Lung (tissue), 11 donors: ENCODE measurements at regions not wholly inside any gene's neighbourhood (a gene's known extent, or its start where the extent isn't known, plus 50 kb on each side); places are given as distances from the start of the nearest gene placed in this dataset.

Experiments used
- ATAC-seq: fragments of 200-7000 bp; cut with Tn5 transposase; one replicate; pipeline ENCODE4 v1.9.1; 2020; ENCODE audit warnings: moderate number of reproducible peaks; ENCODE audit not compliant: insufficient read depth, low FRiP score
- DNase-seq, 3 donors: peaks; one replicate each; pipeline ENCODE4 v3.0.0-alpha.2; 2013 to 2017
- H3K27ac ChIP-seq, 2 donors: one replicate each; pipeline ENCODE4 v1.5.1; 2013; ENCODE audit warnings: mild to moderate bottlenecking in 2 of 2, moderate library complexity in 2 of 2, control low read depth in 1 of 2, inconsistent platforms in 1 of 2, low read depth in 1 of 2, low read length in 1 of 2
- H3K27me3 ChIP-seq, 3 donors: one replicate each; pipeline ENCODE4 v1.5.1; 2013; ENCODE audit warnings: low read length in 2 of 3; ENCODE audit not compliant: control insufficient read depth in 3 of 3, insufficient read depth in 3 of 3
- H3K36me3 ChIP-seq, 4 donors: one replicate each; pipeline ENCODE4 v1.5.1; 2013; ENCODE audit warnings: low read length in 4 of 4, mild to moderate bottlenecking in 1 of 4, moderate library complexity in 1 of 4; ENCODE audit not compliant: control insufficient read depth in 4 of 4, insufficient read depth in 4 of 4
- H3K4me1 ChIP-seq, 5 donors: one replicate each; pipeline ENCODE4 v1.5.1; 2013; ENCODE audit warnings: low read length in 5 of 5, mild to moderate bottlenecking in 2 of 5, moderate library complexity in 1 of 5; ENCODE audit not compliant: control insufficient read depth in 5 of 5, insufficient read depth in 5 of 5
- H3K4me3 ChIP-seq: one replicate; pipeline ENCODE4 v1.5.1; 2013; ENCODE audit warnings: mild to moderate bottlenecking, control low read depth, moderate library complexity
- H3K9ac ChIP-seq, 2 donors: one replicate each; pipeline ENCODE4 v1.5.1; 2013; ENCODE audit warnings: low read length in 2 of 2, control low read depth in 1 of 2; ENCODE audit not compliant: insufficient read depth in 1 of 2
- H3K9me3 ChIP-seq, 4 donors: one replicate each; pipeline ENCODE4 v1.5.1; 2013; ENCODE audit warnings: low read length in 3 of 4, mild to moderate bottlenecking in 1 of 4, moderate library complexity in 1 of 4; ENCODE audit not compliant: control insufficient read depth in 4 of 4, insufficient read depth in 3 of 4
- CTCF ChIP-seq: IDR thresholded peaks from 2 replicates; pipeline ENCODE4 v1.5.1; 2012; ENCODE audit warnings: mild to moderate bottlenecking; ENCODE audit errors: control extremely low read depth, extremely low read depth
- WGBS, 2 donors: extraction: QIAGEN DNeasy Blood & Tissue Kit; methylation state at CpG; one replicate each; pipeline ENCODE4 v1.1.7; 2013; 5-methylcytosine and 5-hydroxymethylcytosine counted together
- donor health status: control.
- donor health status: control.
- donor health status: Bipolar disorder and iron deficiency.
- donor health status: healthy.
- donor health status: DM: yes; HTN: yes; CAD: no.

GRCh38 chr1:102699524-102699923 lies 408.8 kb downstream of the COL11A1 start:
- DNase-seq (no peak), ATAC-seq (no peak)
- H3K4me1 ChIP-seq, result no peaks in the 10 kb centered on the region
- no peaks in the 10 kb centered on the region for H3K9me3 ChIP-seq
- no peaks in the 10 kb centered on the region for H3K27me3 ChIP-seq
- H3K36me3 ChIP-seq, result no peaks in the 10 kb centered on the region
- no peak overlapping the region for H3K9ac ChIP-seq
- no peak overlapping the region for H3K27ac ChIP-seq
- H3K4me3 ChIP-seq, result no peak overlapping the region
- WGBS, 2 donors, result 76 to 78% methylated on average over 1 of the region's 1 CpG
- no peak for TF ChIP-seq CTCF

GRCh38 chr1:102693345-102693744 lies 415.0 kb downstream of the COL11A1 start:
- DNase-seq, result no peak
- ATAC-seq, result no peak
- H3K4me1 ChIP-seq, result no peaks in the 10 kb centered on the region
- H3K9me3 ChIP-seq, result peaks cover 0 to 3% (median 0%) of the 10 kb centered on the region in 4 donors
- no peaks in the 10 kb centered on the region for H3K36me3 ChIP-seq
- H3K27me3 ChIP-seq, result no peaks in the 10 kb centered on the region
- WGBS, 2 donors, result 73 to 87% methylated on average over 1 of the region's 1 CpG
- no peak overlapping the region for H3K9ac ChIP-seq
- no peak overlapping the region for H3K27ac ChIP-seq
- no peak for TF ChIP-seq CTCF
- no peak overlapping the region for H3K4me3 ChIP-seq

GRCh38 chr1:102691592-102692090 lies 416.7 kb downstream of the COL11A1 start:
- DNase-seq, result no peak
- WGBS, 2 donors, result 58 to 80% methylated on average over 1 of the region's 1 CpG
- Histone ChIP-seq H3K9me3 (peaks cover 0 to 3% (median 0%) of the 10 kb centered on the region in 4 donors), H3K9ac (no peak overlapping the region), H3K27ac (no peak overlapping the region), H3K4me3 (no peak overlapping the region), H3K4me1 (no peaks in the 10 kb centered on the region), H3K36me3 (no peaks in the 10 kb centered on the region), H3K27me3 (no peaks in the 10 kb centered on the region)
- no peak for TF ChIP-seq CTCF
- ATAC-seq, result no peak

- no peaks in the 10 kb centered on the region for H3K27me3 ChIP-seq
- no peak overlapping the region for H3K9ac ChIP-seq
- no peak for TF ChIP-seq CTCF
- DNase-seq (no peak), ATAC-seq (no peak)
- no peaks in the 10 kb centered on the region for H3K9me3 ChIP-seq
- no peak overlapping the region for H3K27ac ChIP-seq
- H3K36me3 ChIP-seq, result no peaks in the 10 kb centered on the region
- WGBS, 2 donors, result 75 to 82% methylated on average over 2 of the region's 2 CpGs
- no peaks in the 10 kb centered on the region for H3K4me1 ChIP-seq
- no peak overlapping the region for H3K4me3 ChIP-seq
Observed at GRCh38 chr1:102687383-102687782, 420.9 kb downstream of the COL11A1 start.
